ENCODE measurements at regions not wholly inside any gene's neighbourhood (a gene's known extent, or its start where the extent isn't known, plus 50 kb on each side); places are given as distances from the start of the nearest gene placed in this dataset.

- POLR2A ChIA-PET (ENCODE audit: partially characterized antibody) = interaction anchor here (0.6 kb wide), 1 partner anchor 253 kb away, joined by 5 read pairs; no protein-coding TSS in a partner anchor
- H2AK5ac ChIP-seq (ENCODE audit: low read depth, low read length) = no peak overlapping the region
- 90% methylated on average over 8 of the region's 8 CpGs; no CpG with 5 or more reads in 1 of the 2 experiments for WGBS, 2 experiments (ENCODE audit: extremely low coverage in 1 of 2, insufficient coverage in 1 of 2, insufficient read length in 1 of 2, insufficient replicate concordance in 2 of 2, low coverage in 1 of 2, low lambda C conversion rate in 2 of 2, missing lambda C conversion rate in 1 of 2)
- no peak overlapping the region for H3K56ac ChIP-seq (replicated peaks; ENCODE audit: insufficient read length, low read depth, low read length)
- H3K18ac ChIP-seq (ENCODE audit: extremely low read depth, low read length) = no peak overlapping the region
- no peak overlapping the region for H4K8ac ChIP-seq (ENCODE audit: extremely low read depth, insufficient read depth, low read length)
- H3K4me1 ChIP-seq (replicated peaks in 1 of 4; ENCODE audit: control insufficient read depth in 3 of 4, insufficient read depth in 4 of 4, low read length in 3 of 4) = no peaks in the 10 kb centered on the region
- peaks cover 26 to 35% of the 10 kb centered on the region in 2 experiments for H3K9me3 ChIP-seq (ENCODE audit: insufficient read depth in 2 of 2, low read depth in 1 of 2, low read length in 1 of 2)
- H4K5ac ChIP-seq (ENCODE audit: insufficient read length, low read depth, low read length) = no peak overlapping the region
- no peak overlapping the region for H3K4ac ChIP-seq (replicated peaks; ENCODE audit: insufficient read length, low read depth, low read length)
- no peak overlapping the region for H2BK20ac ChIP-seq (ENCODE audit: low read length)
- no peak overlapping the region for H2AFZ ChIP-seq (ENCODE audit: low read length)
- no peak overlapping the region for H3K27ac ChIP-seq (ENCODE audit: low read depth, low read length)
- H3K27me3 ChIP-seq (replicated peaks in 1 of 4; ENCODE audit: control insufficient read depth in 3 of 4, extremely low read depth in 1 of 4, insufficient read depth in 3 of 4, low read length in 3 of 4) = peaks cover 1 to 5% (median 3%) of the 10 kb centered on the region in 4 experiments; a peak in 3 of 7 replicates
- H3K79me1 ChIP-seq (ENCODE audit: low read depth, low read length) = no peaks in the 10 kb centered on the region
- 0 out of 8 replicates have a peak, but pooled peaks cover 0 to 5% (median 0%) of the 10 kb centered on the region in 4 experiments for H3K36me3 ChIP-seq (ENCODE audit: control insufficient read depth in 2 of 4, insufficient read depth in 4 of 4, low read length in 3 of 4)
- H4K91ac ChIP-seq (replicated peaks; ENCODE audit: insufficient read length, low read length) = no peak overlapping the region
- no peak overlapping the region for H2BK12ac ChIP-seq (ENCODE audit: low read depth, low read length)
- H2BK5ac ChIP-seq (ENCODE audit: low read depth, low read length) = no peak overlapping the region
- DNase-seq (ENCODE audit: low read depth in 1 of 2, low spot score in 2 of 2) (no peak), FAIRE-seq (no peak)
- H3K4me2 ChIP-seq (ENCODE audit: insufficient read depth in 1 of 2, low read depth in 2 of 2, low read length in 2 of 2) = no peak overlapping the region
- H3K23ac ChIP-seq (ENCODE audit: insufficient read length) = no peak overlapping the region
- H2BK120ac ChIP-seq (replicated peaks; ENCODE audit: low read depth, low read length) = no peak overlapping the region
- CTCF ChIA-PET (ENCODE audit: partially characterized antibody) = no interaction called here
- no peak overlapping the region for H3K4me3 ChIP-seq (ENCODE audit: extremely low read depth in 1 of 4, insufficient read depth in 2 of 4, low read depth in 3 of 4, low read length in 4 of 4)
- no peaks in the 10 kb centered on the region for H4K20me1 ChIP-seq (replicated peaks in 1 of 2; ENCODE audit: control insufficient read depth in 1 of 2, insufficient read depth in 2 of 2, low read length in 2 of 2)
- no peak overlapping the region for H3K14ac ChIP-seq (ENCODE audit: insufficient read length)
- TF ChIP-seq RFX5 (IDR thresholded peaks at IDR 0.05; ENCODE audit: borderline replicate concordance, low read depth, low read length) (no peak), EP300 (IDR thresholded peaks at IDR 0.05; ENCODE audit: borderline replicate concordance in 1 of 2, low read depth in 2 of 2, low read length in 2 of 2) (no peak), MAX (IDR thresholded peaks at IDR 0.05) (no peak), NANOG (IDR thresholded peaks at IDR 0.05; ENCODE audit: insufficient read depth, low read depth, low read length, poor library complexity, severe bottlenecking) (peak; percentile 76)
- H3K79me2 ChIP-seq (ENCODE audit: control insufficient read depth in 1 of 2, insufficient read depth in 2 of 2, low read length in 2 of 2) = no peaks in the 10 kb centered on the region
- H3K9ac ChIP-seq (replicated peaks in 1 of 4; ENCODE audit: extremely low read depth in 1 of 4, low read depth in 3 of 4, low read length in 3 of 4) = no peak overlapping the region
- H2BK15ac ChIP-seq (ENCODE audit: low read length) = no peak overlapping the region
- no peaks in the 10 kb centered on the region for H3K23me2 ChIP-seq (ENCODE audit: low read depth, low read length)
Measured at GRCh38 chr4:175215208-175215607, 297.1 kb downstream of the ADAM29 start.

All from H1 (cell line).